HG02759 (cell line): ENCODE measurements at regions not wholly inside any gene's neighbourhood (a gene's known extent, or its start where the extent isn't known, plus 50 kb on each side); places are given as distances from the start of the nearest gene placed in this dataset.
"Not testable (repeated sequence)": the region's sequence is repeated elsewhere in the genome, so short reads cannot be mapped to it uniquely, and the experiment has no call there.

ENCODE experiments used
- ATAC-seq: cut with Tn5 transposase; IDR thresholded peaks from one replicate; pipeline ENCODE4 v1.9.1; 2021; ENCODE audit warnings: mild to moderate bottlenecking, moderate library complexity; ENCODE audit not compliant: unreplicated experiment

GRCh38 chrX:87236830-87237440 is 280.7 kb upstream of the KLHL4 start:
- no peak for ATAC-seq

- ATAC-seq: no peak
Observed at GRCh38 chrX:87265518-87265917, 252.1 kb upstream of the KLHL4 start.

GRCh38 chrX:87272491-87272890 is 245.1 kb upstream of the KLHL4 start:
- no peak for ATAC-seq

GRCh38 chrX:87299563-87300160 is 217.9 kb upstream of the KLHL4 start:
- ATAC-seq: no peak

- no peak for ATAC-seq
Observed at GRCh38 chrX:87310780-87311179, 206.8 kb upstream of the KLHL4 start.

GRCh38 chrX:87327267-87327666 is 190.3 kb upstream of the KLHL4 start:
- no peak for ATAC-seq

GRCh38 chrX:87337267-87337666 is 180.3 kb upstream of the KLHL4 start:
- ATAC-seq: no peak

- ATAC-seq: peak; percentile 45
Observed at GRCh38 chrX:87338510-87338909, 179.1 kb upstream of the KLHL4 start.

GRCh38 chrX:87370865-87371264 is 146.7 kb upstream of the KLHL4 start:
- no peak for ATAC-seq

- ATAC-seq: no peak
Observed at GRCh38 chrX:87374324-87374723, 143.3 kb upstream of the KLHL4 start.

- no peak for ATAC-seq
Observed at GRCh38 chrX:87376896-87377295, 140.7 kb upstream of the KLHL4 start.

GRCh38 chrX:87388381-87388780 is 129.2 kb upstream of the KLHL4 start:
- no peak for ATAC-seq

GRCh38 chrX:87391742-87392141 is 125.9 kb upstream of the KLHL4 start:
- no peak for ATAC-seq

- no peak for ATAC-seq
Observed at GRCh38 chrX:87392369-87392768, 125.2 kb upstream of the KLHL4 start.

- ATAC-seq: no peak
Observed at GRCh38 chrX:87397103-87397886, 120.3 kb upstream of the KLHL4 start.

- no peak for ATAC-seq
Observed at GRCh38 chrX:87402256-87402655, 115.3 kb upstream of the KLHL4 start.

GRCh38 chrX:87403551-87403950 is 114.1 kb upstream of the KLHL4 start:
- no peak for ATAC-seq

GRCh38 chrX:87409113-87409841 is 108.3 kb upstream of the KLHL4 start:
- ATAC-seq: no peak

GRCh38 chrX:87425618-87426017 is 92.0 kb upstream of the KLHL4 start:
- ATAC-seq: no peak

GRCh38 chrX:87434618-87435017 is 83.0 kb upstream of the KLHL4 start:
- no peak for ATAC-seq

- ATAC-seq: not testable (repeated sequence)
Observed at GRCh38 chrX:87448613-87449012, 69.0 kb upstream of the KLHL4 start.
